ENCODE measurements at regions not wholly inside any gene's neighbourhood (a gene's known extent, or its start where the extent isn't known, plus 50 kb on each side); places are given as distances from the start of the nearest gene placed in this dataset.
"Not testable (repeated sequence)": the region's sequence is repeated elsewhere in the genome, so short reads cannot be mapped to it uniquely, and the experiment has no call there.

- no peak for DNase-seq
These were observed 338.3 kb downstream of the OTUD1 start for GRCh38 chr10:23777153-23777552.

DNA sequence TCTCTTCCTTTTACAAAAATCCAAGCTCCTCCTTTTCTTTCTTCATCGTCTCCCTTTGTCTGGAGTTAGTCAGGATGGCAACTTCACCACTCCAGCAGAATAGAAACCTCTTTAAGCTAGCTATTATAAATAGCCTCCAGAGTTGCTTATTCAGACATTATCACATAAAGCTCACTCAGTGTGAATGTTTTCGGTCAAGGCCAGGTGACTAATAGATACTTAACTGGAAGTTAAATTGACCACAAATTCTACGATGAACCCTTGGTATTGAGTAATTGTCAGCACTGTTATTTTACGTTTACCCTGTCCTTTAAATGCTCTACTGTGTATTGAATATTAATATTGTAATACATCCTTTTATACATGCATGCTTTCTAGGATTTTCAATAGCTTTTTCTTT, 340.4 kb downstream of the OTUD1 start:
- no peak for DNase-seq

- DNase-seq = no peak
These were observed 341.5 kb downstream of the OTUD1 start for GRCh38 chr10:23780331-23780730.

GRCh38 chr10:23786594-23786993, 347.7 kb downstream of the OTUD1 start:
- no peak for DNase-seq

GRCh38 chr10:23793577-23793976, 354.7 kb downstream of the OTUD1 start:
- no peak for DNase-seq

DNA sequence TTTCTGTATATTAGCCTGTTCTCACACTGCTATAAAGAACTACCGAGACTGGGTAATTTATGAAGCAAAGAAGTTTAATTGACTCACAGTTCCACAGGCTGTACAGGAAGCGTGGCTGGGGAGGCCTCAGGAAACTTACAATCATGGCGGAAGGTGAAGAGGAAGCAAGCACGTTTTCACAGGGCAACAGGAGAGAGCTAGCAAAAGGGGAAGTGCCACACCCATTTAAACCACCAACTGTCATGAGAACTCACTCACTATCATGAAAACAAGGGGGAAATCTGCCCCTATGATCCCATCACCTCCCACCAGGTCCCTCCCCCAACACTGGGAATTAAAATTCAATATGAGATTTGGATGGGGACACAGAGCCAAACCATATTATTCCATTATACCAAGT, 358.6 kb downstream of the OTUD1 start:
- not testable (repeated sequence) for DNase-seq

GRCh38 chr10:23804125-23804524, 365.2 kb downstream of the OTUD1 start:
- no peak for DNase-seq

DNA sequence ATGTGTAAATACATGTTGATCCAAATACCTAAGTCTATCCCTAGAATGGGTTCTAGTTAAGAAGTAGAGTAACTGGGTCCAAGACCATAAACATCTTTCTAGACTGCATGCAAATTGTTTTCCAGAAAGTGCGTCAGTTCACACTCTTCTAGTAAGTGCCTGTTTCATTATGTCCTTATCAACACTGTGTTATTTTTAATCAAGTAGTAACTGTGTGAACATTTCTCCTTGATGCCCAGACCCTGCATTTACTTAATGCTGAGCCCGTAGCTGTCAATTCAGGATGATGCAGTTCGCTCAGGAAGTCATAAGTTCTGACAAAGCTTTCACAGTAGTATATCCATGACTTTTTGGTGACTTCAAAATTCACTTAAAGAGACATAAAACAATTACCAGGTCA, 374.8 kb downstream of the OTUD1 start:
- no peak for DNase-seq

- DNase-seq = no peak
These were observed 379.6 kb downstream of the OTUD1 start for GRCh38 chr10:23818484-23818883.

GRCh38 chr10:23820792-23821191, 381.9 kb downstream of the OTUD1 start:
- DNase-seq = no peak

GRCh38 chr10:23824822-23825221, 384.1 kb upstream of the KIAA1217 start:
- DNase-seq = no peak

GRCh38 chr10:23826421-23826820, 382.5 kb upstream of the KIAA1217 start:
- peak; percentile 0 for DNase-seq

DNA sequence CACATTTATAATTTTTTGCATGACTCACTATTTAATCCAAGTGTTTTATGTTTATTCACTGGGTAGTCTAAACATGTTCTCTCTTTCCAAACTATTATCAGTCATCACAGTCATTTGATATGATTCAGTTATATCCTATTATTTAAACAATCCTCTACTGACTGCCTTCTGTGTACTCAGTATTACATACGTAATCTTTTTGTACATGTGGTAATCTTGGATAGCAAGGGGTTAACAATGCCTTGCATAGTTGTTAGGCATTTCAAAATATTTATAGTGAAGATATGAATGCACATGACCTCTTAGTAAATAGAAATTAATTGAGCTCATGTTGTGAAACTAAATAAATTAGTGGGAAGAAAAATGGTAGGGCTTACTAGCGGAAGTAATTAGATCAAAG, 379.4 kb upstream of the KIAA1217 start:
- DNase-seq = no peak

GRCh38 chr10:23834091-23834490, 374.8 kb upstream of the KIAA1217 start:
- no peak for DNase-seq

DNA sequence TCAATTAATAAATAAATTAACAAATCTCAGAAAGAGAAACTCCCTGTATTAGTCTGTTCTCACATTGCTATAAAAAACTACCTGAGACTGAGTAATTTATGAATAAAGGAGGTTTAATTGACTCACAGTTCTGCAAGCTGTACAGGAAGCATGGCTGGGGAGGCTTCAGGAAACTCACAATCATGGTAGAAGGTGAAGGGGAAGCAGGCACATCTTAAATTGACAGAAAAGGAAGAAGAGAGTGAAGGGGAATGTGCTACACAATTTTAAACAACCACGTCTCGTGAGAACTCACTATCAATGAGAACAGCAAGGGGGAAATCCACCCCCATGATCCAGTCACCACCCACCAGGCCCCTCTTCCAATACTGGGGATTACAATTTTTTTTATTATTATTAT, 358.3 kb upstream of the KIAA1217 start:
- DNase-seq = no peak

DNA sequence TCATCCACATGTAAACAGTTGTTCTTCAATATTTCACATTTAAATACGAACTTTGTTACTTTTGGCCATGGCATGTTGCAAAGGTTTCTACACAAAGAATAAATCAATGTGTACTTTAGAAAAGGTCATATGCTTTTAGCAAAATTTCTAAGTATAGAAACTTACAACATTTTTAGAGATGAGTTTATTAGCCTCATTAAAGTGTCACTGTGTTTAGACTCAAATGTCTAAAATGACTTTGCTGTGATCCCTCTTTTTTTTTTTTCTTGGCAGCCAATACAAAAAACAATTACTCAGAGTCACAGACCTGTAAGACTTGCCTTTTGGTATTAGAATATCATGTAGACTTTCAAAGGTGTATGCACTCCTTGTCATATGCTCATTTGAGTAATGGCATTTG, 349.3 kb upstream of the KIAA1217 start:
- DNase-seq = no peak

- DNase-seq = no peak
These were observed 344.2 kb upstream of the KIAA1217 start for GRCh38 chr10:23864631-23865147.

- DNase-seq = not testable (repeated sequence)
These were observed 342.0 kb upstream of the KIAA1217 start for GRCh38 chr10:23866985-23867384.

DNA sequence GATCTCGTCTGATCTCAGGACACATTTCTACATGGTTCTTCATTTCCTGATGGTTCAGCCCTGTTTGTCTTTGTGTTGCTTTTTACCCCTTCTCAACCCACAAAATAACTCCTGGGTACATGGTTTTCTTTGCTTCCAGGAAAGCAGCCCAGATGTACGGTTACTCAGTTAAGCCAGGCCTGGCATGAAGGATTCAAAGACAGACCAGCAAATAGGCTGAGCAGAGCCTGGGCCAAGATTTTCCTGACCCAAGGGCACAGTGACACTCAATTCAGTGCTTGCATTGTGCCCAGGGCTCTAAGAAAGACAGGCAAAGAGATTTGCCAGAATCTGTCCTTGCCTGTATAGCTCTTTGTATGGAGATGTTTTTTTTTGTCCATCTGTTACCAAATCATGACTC, 340.8 kb upstream of the KIAA1217 start:
- no peak for DNase-seq

- no peak for DNase-seq
These were observed 339.4 kb upstream of the KIAA1217 start for GRCh38 chr10:23869548-23869947.

- DNase-seq = no peak
These were observed 338.9 kb upstream of the KIAA1217 start for GRCh38 chr10:23869996-23870395.

DNA sequence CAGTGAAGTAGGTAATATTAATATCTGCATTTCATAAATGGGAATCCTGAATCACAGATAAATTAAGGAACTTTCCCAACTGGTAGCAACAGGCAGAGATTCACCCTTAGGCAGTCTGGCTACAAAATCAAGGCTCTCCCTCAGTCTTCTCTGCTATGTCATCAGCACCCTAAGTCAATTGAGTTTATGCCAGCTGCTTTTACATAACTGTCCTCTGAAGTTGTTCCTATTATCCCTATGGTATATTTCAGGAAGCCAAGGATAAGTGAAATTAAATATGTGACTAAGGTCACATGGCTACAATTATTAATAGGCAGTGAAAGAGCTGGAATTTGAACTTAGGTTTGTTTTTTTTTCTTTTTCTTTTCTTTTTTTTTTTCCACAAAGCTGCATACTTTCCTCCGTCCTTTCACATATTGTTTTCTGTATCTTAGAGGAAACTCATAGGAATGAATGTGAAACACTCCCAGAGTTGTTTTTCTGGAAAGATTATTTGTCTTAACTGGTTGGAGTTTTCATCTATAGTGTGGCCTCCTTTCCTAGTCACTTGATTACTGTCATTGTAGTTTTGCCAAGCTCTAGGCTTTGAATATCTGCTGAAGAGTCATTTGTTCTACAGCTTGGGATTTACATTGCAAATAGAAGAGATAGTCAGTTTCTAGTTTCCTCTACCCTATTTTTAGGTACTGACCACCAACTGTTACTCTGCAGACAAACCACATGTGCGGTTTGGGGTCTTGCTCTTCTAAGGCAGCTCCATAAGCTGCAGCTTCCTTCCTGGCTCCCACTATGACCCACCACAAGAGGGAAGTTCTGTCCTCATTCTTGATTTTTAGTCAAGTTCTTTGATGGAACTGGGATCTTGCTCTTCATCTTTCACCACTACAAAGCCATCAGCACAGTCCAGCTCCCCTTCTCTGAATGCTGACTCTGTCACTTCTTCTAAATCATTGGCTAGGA, 338.0 kb upstream of the KIAA1217 start:
- no peak for DNase-seq

DNA sequence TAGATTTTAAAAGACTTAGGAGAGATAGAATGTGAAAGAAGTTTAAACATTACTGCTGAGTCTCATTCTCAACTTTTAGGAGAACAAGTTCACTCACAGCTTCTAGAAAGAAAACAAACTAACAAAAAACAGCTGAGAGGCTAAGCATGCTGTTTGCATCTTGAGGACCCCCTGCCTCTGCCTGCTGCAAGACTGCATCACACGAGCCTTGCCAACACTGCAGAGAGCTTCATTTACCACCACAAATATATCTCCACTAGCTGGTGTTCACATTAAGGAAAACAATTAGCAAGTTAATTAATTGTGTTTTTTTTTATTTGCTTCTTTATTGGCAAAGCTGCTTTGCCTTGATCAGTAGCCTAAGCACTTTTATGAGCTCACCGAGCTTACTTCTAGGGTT, 336.6 kb upstream of the KIAA1217 start:
- DNase-seq = no peak

- no peak for DNase-seq
These were observed 331.1 kb upstream of the KIAA1217 start for GRCh38 chr10:23877791-23878320.

Measured in dermis blood vessel endothelial cell (primary cell).